ENCODE measurements at regions not wholly inside any gene's neighbourhood (a gene's known extent, or its start where the extent isn't known, plus 50 kb on each side); places are given as distances from the start of the nearest gene placed in this dataset.

DNA sequence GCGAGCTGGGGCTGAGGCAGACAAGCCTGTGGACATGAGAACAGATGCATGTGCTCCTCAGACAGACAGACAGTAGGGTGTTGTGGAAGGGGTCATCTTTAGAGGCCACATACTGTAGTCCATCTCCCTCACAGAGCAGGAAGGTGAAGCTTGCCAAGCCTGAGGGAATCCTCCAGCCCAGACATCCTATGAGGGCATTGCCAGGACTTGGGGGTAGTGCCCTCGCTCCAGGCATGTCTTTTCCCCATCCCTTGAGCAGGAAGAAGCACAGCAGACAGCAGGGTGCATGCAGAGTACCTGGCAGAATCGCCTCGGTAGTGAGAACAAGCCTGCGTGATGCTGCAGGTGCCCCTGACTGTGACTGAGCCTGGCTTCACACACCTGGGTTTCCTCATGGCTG, 66.5 kb upstream of the CLDN5 start:
- intact Hi-C loops (cut with micrococcal nuclease; ENCODE audit: unreplicated experiment) = no loop called here
- CTCF ChIA-PET (ENCODE audit: unreplicated experiment) = no interaction called here
- H2AFZ ChIP-seq (ENCODE audit: low read length) = no peak overlapping the region
- H3K4me2 ChIP-seq (ENCODE audit: low read length) = no peak overlapping the region
- POLR2A ChIA-PET = interaction anchor here (0.6 kb wide), 1 partner anchor 354 kb away, joined by 3 read pairs; no protein-coding TSS in a partner anchor
- no peaks in the 10 kb centered on the region for H4K20me1 ChIP-seq (ENCODE audit: insufficient read depth, low read length)
- no TSS peak for BruUV-seq (replicated peaks)
- H3K4me3 ChIP-seq (ENCODE audit: low read depth, low read length, poor library complexity, severe bottlenecking) = no peak overlapping the region
- H3K36me3 ChIP-seq (ENCODE audit: insufficient read depth, low read length) = no peaks in the 10 kb centered on the region
- no peak for TF ChIP-seq EZH2phosphoT487 (IDR thresholded peaks at IDR 0.05; ENCODE audit: borderline replicate concordance, low read depth, low read length)
- TF ChIP-seq, protein P1, sequence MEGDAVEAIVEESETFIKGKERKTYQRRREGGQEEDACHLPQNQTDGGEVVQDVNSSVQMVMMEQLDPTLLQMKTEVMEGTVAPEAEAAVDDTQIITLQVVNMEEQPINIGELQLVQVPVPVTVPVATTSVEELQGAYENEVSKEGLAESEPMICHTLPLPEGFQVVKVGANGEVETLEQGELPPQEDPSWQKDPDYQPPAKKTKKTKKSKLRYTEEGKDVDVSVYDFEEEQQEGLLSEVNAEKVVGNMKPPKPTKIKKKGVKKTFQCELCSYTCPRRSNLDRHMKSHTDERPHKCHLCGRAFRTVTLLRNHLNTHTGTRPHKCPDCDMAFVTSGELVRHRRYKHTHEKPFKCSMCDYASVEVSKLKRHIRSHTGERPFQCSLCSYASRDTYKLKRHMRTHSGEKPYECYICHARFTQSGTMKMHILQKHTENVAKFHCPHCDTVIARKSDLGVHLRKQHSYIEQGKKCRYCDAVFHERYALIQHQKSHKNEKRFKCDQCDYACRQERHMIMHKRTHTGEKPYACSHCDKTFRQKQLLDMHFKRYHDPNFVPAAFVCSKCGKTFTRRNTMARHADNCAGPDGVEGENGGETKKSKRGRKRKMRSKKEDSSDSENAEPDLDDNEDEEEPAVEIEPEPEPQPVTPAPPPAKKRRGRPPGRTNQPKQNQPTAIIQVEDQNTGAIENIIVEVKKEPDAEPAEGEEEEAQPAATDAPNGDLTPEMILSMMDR (conservative IDR thresholded peaks at IDR 0.05; ENCODE audit: low read length) = no peak
- H3K4me1 ChIP-seq (ENCODE audit: insufficient read depth, low read length, poor library complexity, severe bottlenecking) = no peaks in the 10 kb centered on the region
- no peaks in the 10 kb centered on the region for H3K9me3 ChIP-seq (ENCODE audit: low read length)
- no peaks in the 10 kb centered on the region for H3K9me2 ChIP-seq (ENCODE audit: insufficient read depth, low read length)
- DNase-seq (ENCODE audit: low spot score) = no peak
- H3K27ac ChIP-seq (ENCODE audit: low read depth, low read length, poor library complexity, severe bottlenecking) = no peak overlapping the region
- H3K79me2 ChIP-seq (ENCODE audit: insufficient read depth, low read depth, low read length) = no peaks in the 10 kb centered on the region

DNA sequence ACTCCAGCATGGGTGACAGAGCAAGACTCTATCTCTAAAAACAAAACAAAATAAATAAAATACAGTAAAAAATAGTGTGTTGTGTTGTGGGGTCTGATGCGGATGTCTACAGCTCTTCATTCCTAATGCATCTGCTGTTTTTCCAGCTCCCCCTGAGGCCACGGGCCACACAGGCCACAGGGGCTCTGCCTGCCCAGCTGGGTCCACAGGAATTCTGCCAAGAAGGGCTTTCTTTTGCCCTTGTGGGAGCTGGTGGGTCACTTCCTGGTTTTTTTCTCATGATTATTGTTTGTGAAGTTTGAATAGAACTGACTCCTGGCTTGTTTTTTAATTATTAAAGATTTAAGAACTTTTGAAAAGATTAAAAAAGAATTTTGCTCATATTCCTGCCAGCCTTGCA, 67.4 kb upstream of the CLDN5 start:
- CTCF ChIA-PET (ENCODE audit: unreplicated experiment) = no interaction called here
- no peak for DNase-seq (ENCODE audit: low spot score)
- BruUV-seq (replicated peaks) = no TSS peak

DNA sequence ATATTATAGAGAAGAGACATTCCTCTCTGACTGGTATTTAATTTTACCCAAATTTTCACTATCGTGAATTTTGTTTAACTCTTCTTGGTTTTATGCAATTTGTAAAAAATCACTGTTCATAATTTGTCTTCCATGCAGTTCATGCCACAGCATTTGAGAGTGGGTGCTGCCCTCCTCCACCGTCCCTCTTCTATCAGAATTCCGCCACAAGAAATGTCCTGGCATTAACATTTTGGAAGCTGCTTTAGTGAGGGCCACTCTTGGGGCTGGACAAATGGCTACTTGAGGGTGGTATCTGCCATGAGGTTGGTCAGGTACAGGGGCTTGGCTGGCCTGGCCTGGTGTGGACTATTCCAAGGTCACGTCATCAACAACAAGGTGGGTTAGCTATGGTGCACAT, 68.3 kb upstream of the CLDN5 start:
- peaks cover 11% of the 10 kb centered on the region for H3K4me1 ChIP-seq (ENCODE audit: insufficient read depth, low read length, poor library complexity, severe bottlenecking)
- no peak overlapping the region for H3K27ac ChIP-seq (ENCODE audit: low read depth, low read length, poor library complexity, severe bottlenecking)
- TF ChIP-seq, protein P1 (conservative IDR thresholded peaks at IDR 0.05; ENCODE audit: low read length) = no peak
- no peak for TF ChIP-seq EZH2phosphoT487 (IDR thresholded peaks at IDR 0.05; ENCODE audit: borderline replicate concordance, low read depth, low read length)
- H3K4me3 ChIP-seq (ENCODE audit: low read depth, low read length, poor library complexity, severe bottlenecking) = no peak overlapping the region
- no peaks in the 10 kb centered on the region for H3K79me2 ChIP-seq (ENCODE audit: insufficient read depth, low read depth, low read length)
- H4K20me1 ChIP-seq (ENCODE audit: insufficient read depth, low read length) = no peaks in the 10 kb centered on the region
- intact Hi-C loops (cut with micrococcal nuclease; ENCODE audit: unreplicated experiment) = no loop called here
- ChIA-PET CTCF (ENCODE audit: unreplicated experiment) (no interaction called here), POLR2A (no interaction called here)
- H3K9me3 ChIP-seq (ENCODE audit: low read length) = no peaks in the 10 kb centered on the region
- H3K36me3 ChIP-seq (ENCODE audit: insufficient read depth, low read length) = no peaks in the 10 kb centered on the region
- H3K9me2 ChIP-seq (ENCODE audit: insufficient read depth, low read length) = no peaks in the 10 kb centered on the region
- H3K4me2 ChIP-seq (ENCODE audit: low read length) = no peak overlapping the region
- no peak overlapping the region for H2AFZ ChIP-seq (ENCODE audit: low read length)
- no TSS peak for BruUV-seq (replicated peaks)
- DNase-seq (ENCODE audit: low spot score) = no peak

More for the DNA sequence above, 67.4 kb upstream of the CLDN5 start:
- H3K27ac ChIP-seq (ENCODE audit: low read depth, low read length, poor library complexity, severe bottlenecking) = no peak overlapping the region
- H4K20me1 ChIP-seq (ENCODE audit: insufficient read depth, low read length) = no peaks in the 10 kb centered on the region
- intact Hi-C loops (cut with micrococcal nuclease; ENCODE audit: unreplicated experiment) = no loop called here
- no peaks in the 10 kb centered on the region for H3K79me2 ChIP-seq (ENCODE audit: insufficient read depth, low read depth, low read length)
- peaks cover 2% of the 10 kb centered on the region for H3K4me1 ChIP-seq (ENCODE audit: insufficient read depth, low read length, poor library complexity, severe bottlenecking)
- H3K36me3 ChIP-seq (ENCODE audit: insufficient read depth, low read length) = no peaks in the 10 kb centered on the region
- H3K9me2 ChIP-seq (ENCODE audit: insufficient read depth, low read length) = no peaks in the 10 kb centered on the region
- H3K4me2 ChIP-seq (ENCODE audit: low read length) = no peak overlapping the region
- H2AFZ ChIP-seq (ENCODE audit: low read length) = no peak overlapping the region
- POLR2A ChIA-PET = interaction anchor here (0.6 kb wide), 1 partner anchor 355 kb away, joined by 3 read pairs; no protein-coding TSS in a partner anchor
- H3K4me3 ChIP-seq (ENCODE audit: low read depth, low read length, poor library complexity, severe bottlenecking) = no peak overlapping the region
- TF ChIP-seq, protein P1 (conservative IDR thresholded peaks at IDR 0.05; ENCODE audit: low read length) = no peak
- no peak for TF ChIP-seq EZH2phosphoT487 (IDR thresholded peaks at IDR 0.05; ENCODE audit: borderline replicate concordance, low read depth, low read length)
- no peaks in the 10 kb centered on the region for H3K9me3 ChIP-seq (ENCODE audit: low read length)

All from OCI-LY7 (cell line).